CD4-positive, alpha-beta memory T cell (primary cell): ENCODE measurements at regions not wholly inside any gene's neighbourhood (a gene's known extent, or its start where the extent isn't known, plus 50 kb on each side); places are given as distances from the start of the nearest gene placed in this dataset.

ENCODE experiments used
- CTCF ChIA-PET: fragments of 350-600 bp; sonication (Branson Sonifier 250); formaldehyde crosslinking; loops from one replicate; lab custom pipeline; 2021; ENCODE audit warnings: inconsistent platforms; ENCODE audit not compliant: partially characterized antibody; lab: Charles Lee
- POLR2A ChIA-PET: fragments of 350-600 bp; sonication (Branson Sonifier 250); formaldehyde crosslinking; loops from one replicate; lab custom pipeline; 2021; ENCODE audit not compliant: partially characterized antibody; lab: Charles Lee
- DNase-seq, 5 donors: peaks; one replicate each; pipeline versions ENCODE4 v3.0.0 to v3.0.0-alpha.2; 2020 to 2022; ENCODE audit warnings: mixed read lengths in 1 of 5
- H3K27ac ChIP-seq: one replicate; pipeline ENCODE4 v1.7.0; 2013; ENCODE audit warnings: low read depth, low read length
- H3K27me3 ChIP-seq: 2 replicates; pipeline ENCODE4 v1.7.0; 2013; ENCODE audit warnings: mild to moderate bottlenecking, low read length, moderate library complexity; ENCODE audit not compliant: insufficient read depth
- H3K36me3 ChIP-seq: 2 replicates; pipeline ENCODE4 v1.7.0; 2013; ENCODE audit warnings: mild to moderate bottlenecking, low read length, moderate library complexity; ENCODE audit not compliant: insufficient read depth
- H3K4me1 ChIP-seq: 2 replicates; pipeline ENCODE4 v1.7.0; 2013; ENCODE audit warnings: mild to moderate bottlenecking, low read length, moderate library complexity; ENCODE audit not compliant: insufficient read depth
- H3K4me3 ChIP-seq, 2 donors: one replicate each; pipeline ENCODE4 v1.7.0; 2013; ENCODE audit warnings: low read length in 2 of 2, mild to moderate bottlenecking in 1 of 2
- H3K9me3 ChIP-seq, 2 donors: one replicate each; pipeline ENCODE4 v1.7.0; 2013; ENCODE audit warnings: low read length in 2 of 2, control low read depth in 1 of 2; ENCODE audit not compliant: control insufficient read depth in 1 of 2
- H3K27ac Mint-ChIP-seq, 7 donors: one replicate each; pipeline ENCODE4 v1.8.0; 2020 to 2021; ENCODE audit warnings: mixed read lengths in 7 of 7, mild to moderate bottlenecking in 6 of 7, inconsistent platforms in 3 of 7, moderate library complexity in 3 of 7
- H3K27me3 Mint-ChIP-seq, 2 donors: one replicate each; pipeline ENCODE4 v1.8.0; 2020 to 2021; ENCODE audit warnings: mixed read lengths in 2 of 2
- H3K36me3 Mint-ChIP-seq, 2 donors: one replicate each; pipeline ENCODE4 v1.8.0; 2020 to 2021; ENCODE audit warnings: mixed read lengths in 2 of 2, inconsistent platforms in 1 of 2, mild to moderate bottlenecking in 1 of 2
- H3K4me1 Mint-ChIP-seq, 4 donors: one replicate each; pipeline ENCODE4 v1.8.0; 2020 to 2021; ENCODE audit warnings: mixed read lengths in 4 of 4, mild to moderate bottlenecking in 1 of 4
- H3K4me3 Mint-ChIP-seq, 8 donors: one replicate each; pipeline ENCODE4 v1.8.0; 2020 to 2021; ENCODE audit warnings: mixed read lengths in 8 of 8, mild to moderate bottlenecking in 7 of 8, moderate library complexity in 6 of 8, inconsistent platforms in 3 of 8
- H3K9me3 Mint-ChIP-seq, 8 donors: one replicate each; pipeline ENCODE4 v1.8.0; 2020 to 2021; ENCODE audit warnings: mixed read lengths in 8 of 8, mild to moderate bottlenecking in 5 of 8, inconsistent platforms in 3 of 8, moderate library complexity in 1 of 8
- intact Hi-C: fragments of 100-400 bp; cut with micrococcal nuclease; formaldehyde crosslinking; loops from one replicate; pipeline ENCODE4 v1.15.1; 2023

GRCh38 chr2:13770279-13770678, 862.2 kb upstream of the LRATD1 start:
- Histone ChIP-seq H3K36me3 (no peaks in the 10 kb centered on the region), H3K27me3 (no peaks in the 10 kb centered on the region), H3K4me3 (no peak overlapping the region), H3K27ac (no peak overlapping the region), H3K4me1 (no peaks in the 10 kb centered on the region), H3K9me3 (peaks cover 0 to 6% of the 10 kb centered on the region in 2 donors)
- Mint-ChIP-seq H3K27ac (no peak overlapping the region), H3K36me3 (no peaks in the 10 kb centered on the region), H3K27me3 (no peaks in the 10 kb centered on the region), H3K9me3 (peaks cover 0 to 6% (median under 1%) of the 10 kb centered on the region in 8 donors), H3K4me1 (no peaks in the 10 kb centered on the region), H3K4me3 (no peak overlapping the region)
- DNase-seq: no peak
- intact Hi-C loops: no loop called here
- ChIA-PET CTCF (no interaction called here), POLR2A (no interaction called here)

- ChIA-PET CTCF (no interaction called here), POLR2A (no interaction called here)
- intact Hi-C loops: no loop called here
- no peaks in the 10 kb centered on the region for H3K27me3 ChIP-seq
- Mint-ChIP-seq H3K9me3 (peaks cover 0 to 11% (median 5%) of the 10 kb centered on the region in 8 donors), H3K4me1 (no peaks in the 10 kb centered on the region), H3K27ac (no peak overlapping the region), H3K4me3 (no peak overlapping the region), H3K27me3 (no peaks in the 10 kb centered on the region), H3K36me3 (no peaks in the 10 kb centered on the region)
- no peak overlapping the region for H3K27ac ChIP-seq
- H3K4me1 ChIP-seq: no peaks in the 10 kb centered on the region
- H3K9me3 ChIP-seq: no peaks in the 10 kb centered on the region
- H3K36me3 ChIP-seq: no peaks in the 10 kb centered on the region
- H3K4me3 ChIP-seq: no peak overlapping the region
- DNase-seq: no peak
Measured at GRCh38 chr2:13779996-13780395, 852.5 kb upstream of the LRATD1 start.

DNA sequence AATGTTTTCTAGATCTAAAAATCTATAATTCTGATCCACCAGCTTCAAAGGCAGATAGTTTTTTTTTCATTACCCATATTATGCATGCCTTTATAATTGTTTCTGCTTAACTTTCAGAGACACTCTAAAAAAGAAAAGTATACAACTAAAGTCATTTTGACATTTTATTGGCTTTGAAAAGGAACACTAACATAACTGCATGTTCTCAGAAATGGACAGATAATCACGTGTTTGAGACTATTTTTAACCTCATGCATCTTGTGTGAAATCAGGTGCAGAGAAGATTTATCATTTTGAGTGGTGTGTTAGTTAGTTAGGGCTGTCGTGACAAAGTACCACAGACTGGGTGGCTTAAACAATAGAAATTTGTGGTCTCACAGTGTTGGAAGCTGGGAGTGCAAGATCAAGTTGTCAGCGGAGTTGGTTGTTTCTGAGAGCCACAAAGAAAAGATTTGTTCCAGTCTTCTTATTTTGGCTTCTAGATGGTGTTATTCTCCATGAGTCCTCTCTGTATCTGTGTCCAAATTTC, 841.4 kb upstream of the LRATD1 start:
- CTCF ChIA-PET: no interaction called here
- Histone ChIP-seq H3K36me3 (no peaks in the 10 kb centered on the region), H3K9me3 (no peaks in the 10 kb centered on the region), H3K27me3 (no peaks in the 10 kb centered on the region), H3K27ac (no peak overlapping the region), H3K4me3 (no peak overlapping the region), H3K4me1 (no peaks in the 10 kb centered on the region)
- H3K27me3 Mint-ChIP-seq: no peaks in the 10 kb centered on the region
- H3K9me3 Mint-ChIP-seq: peaks cover 0 to 7% (median 3%) of the 10 kb centered on the region in 8 donors
- H3K36me3 Mint-ChIP-seq: no peaks in the 10 kb centered on the region
- no peak overlapping the region for H3K4me3 Mint-ChIP-seq
- intact Hi-C loops: no loop called here
- H3K27ac Mint-ChIP-seq: no peak overlapping the region
- no peak for DNase-seq
- H3K4me1 Mint-ChIP-seq: no peaks in the 10 kb centered on the region
- POLR2A ChIA-PET: no interaction called here

GRCh38 chr2:13806539-13806938, 826.0 kb upstream of the LRATD1 start:
- no peak for DNase-seq
- intact Hi-C loops: no loop called here
- CTCF ChIA-PET: no interaction called here
- H3K4me1 ChIP-seq: no peaks in the 10 kb centered on the region
- no peak overlapping the region for H3K27ac ChIP-seq
- no peaks in the 10 kb centered on the region for H3K27me3 Mint-ChIP-seq
- H3K27me3 ChIP-seq: no peaks in the 10 kb centered on the region
- POLR2A ChIA-PET: no interaction called here
- H3K4me1 Mint-ChIP-seq: no peaks in the 10 kb centered on the region
- no peak overlapping the region for H3K27ac Mint-ChIP-seq
- H3K36me3 ChIP-seq: no peaks in the 10 kb centered on the region
- H3K9me3 Mint-ChIP-seq: peaks cover 0 to 12% (median 5%) of the 10 kb centered on the region in 8 donors
- no peaks in the 10 kb centered on the region for H3K36me3 Mint-ChIP-seq
- H3K4me3 ChIP-seq: no peak overlapping the region
- H3K4me3 Mint-ChIP-seq: no peak overlapping the region
- peaks cover 0 to 5% of the 10 kb centered on the region in 2 donors for H3K9me3 ChIP-seq

- H3K27me3 ChIP-seq: no peaks in the 10 kb centered on the region
- Mint-ChIP-seq H3K36me3 (no peaks in the 10 kb centered on the region), H3K4me1 (no peaks in the 10 kb centered on the region), H3K27ac (no peak overlapping the region), H3K4me3 (no peak overlapping the region), H3K9me3 (peaks cover 0 to 2% (median 0%) of the 10 kb centered on the region in 8 donors), H3K27me3 (no peaks in the 10 kb centered on the region)
- no peaks in the 10 kb centered on the region for H3K4me1 ChIP-seq
- H3K4me3 ChIP-seq: no peak overlapping the region
- ChIA-PET CTCF (no interaction called here), POLR2A (no interaction called here)
- no peaks in the 10 kb centered on the region for H3K9me3 ChIP-seq
- no peaks in the 10 kb centered on the region for H3K36me3 ChIP-seq
- no peak for DNase-seq
- intact Hi-C loops: no loop called here
- H3K27ac ChIP-seq: no peak overlapping the region
Measured at GRCh38 chr2:13813236-13813635, 819.3 kb upstream of the LRATD1 start.

DNA sequence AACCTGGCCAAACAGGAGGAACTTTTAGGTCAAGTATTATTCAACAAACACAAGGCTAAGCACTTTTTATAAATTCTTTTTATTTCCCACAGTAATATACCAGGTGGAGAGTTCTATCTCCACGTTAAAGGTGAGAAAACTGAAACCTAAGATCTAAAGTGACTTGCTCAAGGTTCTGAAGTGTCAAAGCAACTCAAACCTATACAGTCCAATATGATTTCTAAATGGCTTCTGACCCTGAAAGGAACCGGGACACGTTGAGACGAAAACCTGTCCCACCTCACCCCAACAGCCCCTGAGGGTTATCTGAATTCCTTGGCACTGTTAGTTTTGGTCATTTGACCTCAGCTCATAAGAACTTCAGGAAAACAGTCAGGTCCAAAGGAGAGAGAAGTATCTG, 814.5 kb upstream of the LRATD1 start:
- Histone ChIP-seq H3K27ac (no peak overlapping the region), H3K36me3 (no peaks in the 10 kb centered on the region), H3K4me1 (no peaks in the 10 kb centered on the region), H3K9me3 (no peaks in the 10 kb centered on the region), H3K4me3 (no peak overlapping the region), H3K27me3 (no peaks in the 10 kb centered on the region)
- no peaks in the 10 kb centered on the region for H3K4me1 Mint-ChIP-seq
- POLR2A ChIA-PET: no interaction called here
- H3K9me3 Mint-ChIP-seq: no peaks in the 10 kb centered on the region
- H3K27ac Mint-ChIP-seq: no peak overlapping the region
- H3K27me3 Mint-ChIP-seq: no peaks in the 10 kb centered on the region
- no peaks in the 10 kb centered on the region for H3K36me3 Mint-ChIP-seq
- H3K4me3 Mint-ChIP-seq: no peak overlapping the region
- intact Hi-C loops: no loop called here
- CTCF ChIA-PET: no interaction called here
- DNase-seq: no peak

GRCh38 chr2:13819896-13820295, 812.6 kb upstream of the LRATD1 start:
- H3K27me3 ChIP-seq: no peaks in the 10 kb centered on the region
- Mint-ChIP-seq H3K4me3 (no peak overlapping the region), H3K4me1 (no peaks in the 10 kb centered on the region), H3K9me3 (peaks cover 0 to 2% (median 0%) of the 10 kb centered on the region in 8 donors), H3K36me3 (no peaks in the 10 kb centered on the region), H3K27ac (no peak overlapping the region), H3K27me3 (no peaks in the 10 kb centered on the region)
- no peak for DNase-seq
- CTCF ChIA-PET: no interaction called here
- intact Hi-C loops: no loop called here
- POLR2A ChIA-PET: no interaction called here
- no peak overlapping the region for H3K4me3 ChIP-seq
- no peaks in the 10 kb centered on the region for H3K9me3 ChIP-seq
- no peak overlapping the region for H3K27ac ChIP-seq
- no peaks in the 10 kb centered on the region for H3K36me3 ChIP-seq
- no peaks in the 10 kb centered on the region for H3K4me1 ChIP-seq
